ENCODE measurements at regions not wholly inside any gene's neighbourhood (a gene's known extent, or its start where the extent isn't known, plus 50 kb on each side); places are given as distances from the start of the nearest gene placed in this dataset.

DNA sequence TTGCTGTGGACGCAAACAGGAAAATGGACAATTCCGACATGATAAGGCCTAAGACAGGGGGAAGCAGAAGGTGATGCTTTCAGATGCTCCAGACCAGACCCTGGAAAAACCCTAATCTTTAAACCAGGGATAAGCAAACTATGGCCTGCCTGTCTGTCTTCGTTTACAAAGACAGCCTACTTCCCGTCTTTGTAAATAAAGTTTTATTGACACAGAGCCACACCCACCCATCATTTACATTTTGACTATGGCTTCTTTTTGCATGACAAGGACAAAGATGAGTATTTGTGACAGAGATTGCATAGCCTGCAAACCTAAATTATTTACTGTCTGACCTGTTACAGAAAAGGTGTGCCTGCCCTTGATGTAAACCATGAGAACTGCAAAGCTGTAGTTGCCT is 177.9 kb downstream of the WSCD1 start:
- H3K9me3 ChIP-seq (replicated peaks; ENCODE audit: control insufficient read depth, insufficient read depth, low read length) = no peaks in the 10 kb centered on the region
- H3K4me1 ChIP-seq (ENCODE audit: control insufficient read depth, extremely low read depth, insufficient read depth, low read length) = no peaks in the 10 kb centered on the region
- no TSS peak for BruUV-seq (replicated peaks)
- H3K27ac ChIP-seq (ENCODE audit: insufficient read depth, low read depth, low read length) = no peak overlapping the region
- intact Hi-C loops (cut with micrococcal nuclease) = no loop called here
- H3K4me3 ChIP-seq (replicated peaks in 1 of 3; ENCODE audit: insufficient read depth in 1 of 3, low read depth in 1 of 3, low read length in 3 of 3) = no peak overlapping the region
- no peak for FAIRE-seq
- no peaks in the 10 kb centered on the region for H3K79me2 ChIP-seq (ENCODE audit: control insufficient read depth, insufficient read depth, low read length)
- dilution Hi-C loops (cut with MboI; ENCODE audit: extremely low pct_ligation_motif_present, low sequenced_read_pairs) = no loop called here
- POLR2A ChIA-PET = no interaction called here
- H4K20me1 ChIP-seq (replicated peaks; ENCODE audit: control insufficient read depth, extremely low read depth, insufficient read depth, low read length) = no peaks in the 10 kb centered on the region
- no peak for DNase-seq (ENCODE audit: low read depth, low spot score)
- H3K27me3 ChIP-seq (ENCODE audit: control insufficient read depth in 2 of 2, insufficient read depth in 2 of 2, low read length in 2 of 2) = no peaks in the 10 kb centered on the region
- CTCF ChIA-PET = no interaction called here
- H2AFZ ChIP-seq (ENCODE audit: low read depth, low read length) = no peak overlapping the region
- TF ChIP-seq JUN (IDR thresholded peaks at IDR 0.05; ENCODE audit: borderline replicate concordance, insufficient read depth, insufficient read length, low read depth) (no peak), POLR2A (IDR thresholded peaks at IDR 0.05; ENCODE audit: low read depth, low read length) (no peak), CTCF (IDR thresholded peaks at IDR 0.05; ENCODE audit: extremely low read depth in 1 of 2, insufficient read depth in 1 of 2, low read depth in 1 of 2, low read length in 2 of 2) (no peak), FOS (IDR thresholded peaks at IDR 0.05; ENCODE audit: borderline replicate concordance, insufficient read depth, low read length) (no peak), MYC (IDR thresholded peaks at IDR 0.05; ENCODE audit: low read depth, low read length) (no peak), MAX (IDR thresholded peaks at IDR 0.05; ENCODE audit: insufficient read depth, insufficient read length) (no peak), POLR2AphosphoS5 (IDR thresholded peaks at IDR 0.05; ENCODE audit: insufficient read depth, low read depth, low read length) (no peak), GATA2 (IDR thresholded peaks at IDR 0.05; ENCODE audit: insufficient read depth, insufficient read length, low read depth, low read length) (no peak), EZH2 (IDR thresholded peaks at IDR 0.05; ENCODE audit: borderline replicate concordance, low read depth, low read length, severe bottlenecking) (no peak)
- H3K9me1 ChIP-seq (replicated peaks; ENCODE audit: control insufficient read depth, extremely low read depth, insufficient read depth, low read length) = no peaks in the 10 kb centered on the region
- H3K4me2 ChIP-seq (ENCODE audit: insufficient read depth, low read length) = no peak overlapping the region
- no peak overlapping the region for H3K9ac ChIP-seq (replicated peaks; ENCODE audit: extremely low read depth, insufficient read depth, low read length)
- H3K36me3 ChIP-seq (ENCODE audit: control insufficient read depth in 2 of 2, extremely low read depth in 1 of 2, insufficient read depth in 2 of 2, low read length in 2 of 2) = no peaks in the 10 kb centered on the region
